RKO (cell line): ENCODE measurements at regions not wholly inside any gene's neighbourhood (a gene's known extent, or its start where the extent isn't known, plus 50 kb on each side); places are given as distances from the start of the nearest gene placed in this dataset.
"Not testable (repeated sequence)": the region's sequence is repeated elsewhere in the genome, so short reads cannot be mapped to it uniquely, and the experiment has no call there.

Experiments
- DNase-seq: peaks from one replicate; pipeline ENCODE4 v3.0.0-alpha.2; 2016; ENCODE audit warnings: low spot score

- DNase-seq: no peak
Measured at GRCh38 chr9:108803428-108804065, 52.2 kb downstream of the ACTL7B start.

- DNase-seq: no peak
Measured at GRCh38 chr9:108802967-108803366, 52.8 kb downstream of the ACTL7B start.

GRCh38 chr9:108801949-108802348, 53.8 kb downstream of the ACTL7B start:
- DNase-seq: no peak

- DNase-seq: no peak
Measured at GRCh38 chr9:108800632-108801099, 55.1 kb downstream of the ACTL7B start.

GRCh38 chr9:108793573-108793972, 62.2 kb downstream of the ACTL7B start:
- DNase-seq: no peak

- no peak for DNase-seq
Measured at GRCh38 chr9:108789742-108790141, 66.0 kb downstream of the ACTL7B start.

- DNase-seq: no peak
Measured at GRCh38 chr9:108787690-108788048, 68.1 kb downstream of the ACTL7B start.

GRCh38 chr9:108786901-108787689, 68.7 kb downstream of the ACTL7B start:
- DNase-seq: peak; percentile 9

- DNase-seq: no peak
Measured at GRCh38 chr9:108786322-108786721, 69.5 kb downstream of the ACTL7B start.

- no peak for DNase-seq
Measured at GRCh38 chr9:108784998-108785397, 70.8 kb downstream of the ACTL7B start.

GRCh38 chr9:108783731-108784495, 71.9 kb downstream of the ACTL7B start:
- no peak for DNase-seq

- DNase-seq: no peak
Measured at GRCh38 chr9:108783326-108783725, 72.5 kb downstream of the ACTL7B start.

GRCh38 chr9:108780942-108781734, 74.6 kb downstream of the ACTL7B start:
- DNase-seq: no peak

GRCh38 chr9:108779551-108780325, 76.0 kb downstream of the ACTL7B start:
- DNase-seq: no peak

GRCh38 chr9:108776920-108777639, 78.7 kb downstream of the ACTL7B start:
- no peak for DNase-seq

- DNase-seq: no peak
Measured at GRCh38 chr9:108775901-108776306, 79.9 kb downstream of the ACTL7B start.

GRCh38 chr9:108774088-108774487, 81.7 kb downstream of the ACTL7B start:
- DNase-seq: not testable (repeated sequence)

GRCh38 chr9:108772301-108772894, 83.4 kb downstream of the ACTL7B start:
- no peak for DNase-seq

GRCh38 chr9:108768744-108769143, 87.0 kb downstream of the ACTL7B start:
- DNase-seq: no peak

GRCh38 chr9:108766626-108767161, 89.1 kb downstream of the ACTL7B start:
- DNase-seq: no peak
